Fibroblast of lung (primary cell): ENCODE measurements at regions not wholly inside any gene's neighbourhood (a gene's known extent, or its start where the extent isn't known, plus 50 kb on each side); places are given as distances from the start of the nearest gene placed in this dataset.

Experiments used
- DNase-seq, 2 donors: peaks; one replicate each; pipeline versions ENCODE4 v3.0.0 to v3.0.0-alpha.2; 2010; ENCODE audit warnings: low read depth in 2 of 2
- H2AFZ ChIP-seq: 2 replicates; pipeline ENCODE4 v1.5.1; 2012; ENCODE audit warnings: low read length, control low read depth, inconsistent platforms
- H3K27ac ChIP-seq: 2 replicates; pipeline ENCODE4 v1.5.1; 2011; ENCODE audit warnings: low read length, control low read depth; ENCODE audit not compliant: insufficient read depth
- H3K27me3 ChIP-seq: 2 replicates; pipeline ENCODE4 v1.5.1; 2011; ENCODE audit warnings: mild to moderate bottlenecking, low read length; ENCODE audit not compliant: control insufficient read depth, insufficient read depth
- H3K36me3 ChIP-seq: 2 replicates; pipeline ENCODE4 v1.5.1; 2011; ENCODE audit warnings: low read length; ENCODE audit not compliant: control insufficient read depth, insufficient read depth
- H3K4me1 ChIP-seq: 2 replicates; pipeline ENCODE4 v1.5.1; 2011; ENCODE audit warnings: low read length; ENCODE audit not compliant: control insufficient read depth, insufficient read depth; ENCODE audit errors: extremely low read depth
- H3K4me2 ChIP-seq: 2 replicates; pipeline ENCODE4 v1.5.1; 2011; ENCODE audit warnings: low read length, control low read depth; ENCODE audit not compliant: insufficient read depth; ENCODE audit errors: extremely low read depth
- H3K4me3 ChIP-seq, 4 experiments: fragments of 200-600 bp in 1 of 4; sonication (generic) in 1 of 4; replicated peaks in 1 of 4; 2 replicates each; pipeline ENCODE4 v1.5.1; 2011 to 2016; ENCODE audit warnings: low read length in 4 of 4, low read depth in 3 of 4, mild to moderate bottlenecking in 3 of 4, control low read depth in 2 of 4, inconsistent platforms in 1 of 4, mixed read lengths in 1 of 4; ENCODE audit not compliant: insufficient read depth in 1 of 4; ENCODE audit errors: control extremely low read depth in 1 of 4
- H3K79me2 ChIP-seq: 2 replicates; pipeline ENCODE4 v1.5.1; 2012; ENCODE audit warnings: mild to moderate bottlenecking, low read length, inconsistent platforms; ENCODE audit not compliant: control insufficient read depth, insufficient read depth
- H3K9ac ChIP-seq: 2 replicates; pipeline ENCODE4 v1.5.1; 2011; ENCODE audit warnings: mild to moderate bottlenecking, low read length, control low read depth; ENCODE audit not compliant: insufficient read depth
- H3K9me3 ChIP-seq: 2 replicates; pipeline ENCODE4 v1.5.1; 2012; ENCODE audit warnings: low read depth, low read length; ENCODE audit not compliant: control insufficient read depth, insufficient read depth
- H4K20me1 ChIP-seq: 2 replicates; pipeline ENCODE4 v1.5.1; 2011; ENCODE audit warnings: low read length; ENCODE audit not compliant: control insufficient read depth, insufficient read depth; ENCODE audit errors: extremely low read depth
- EZH2 ChIP-seq: IDR thresholded peaks from 2 replicates; pipeline ENCODE4 v1.5.1; 2012; ENCODE audit warnings: low read length, control low read depth, mild to moderate bottlenecking; ENCODE audit errors: missing control alignments
- TF ChIP-seq, protein P1 (sequence below), 2 donors: IDR thresholded peaks in 1 of 2; conservative IDR thresholded peaks in 1 of 2; 1 replicate in 1 of 2; 2 replicates in 1 of 2; pipeline ENCODE4 v1.5.1; 2011 to 2012; ENCODE audit warnings: low read length in 2 of 2, control low read depth in 1 of 2, inconsistent platforms in 1 of 2, low read depth in 1 of 2, mild to moderate bottlenecking in 1 of 2

DNA sequence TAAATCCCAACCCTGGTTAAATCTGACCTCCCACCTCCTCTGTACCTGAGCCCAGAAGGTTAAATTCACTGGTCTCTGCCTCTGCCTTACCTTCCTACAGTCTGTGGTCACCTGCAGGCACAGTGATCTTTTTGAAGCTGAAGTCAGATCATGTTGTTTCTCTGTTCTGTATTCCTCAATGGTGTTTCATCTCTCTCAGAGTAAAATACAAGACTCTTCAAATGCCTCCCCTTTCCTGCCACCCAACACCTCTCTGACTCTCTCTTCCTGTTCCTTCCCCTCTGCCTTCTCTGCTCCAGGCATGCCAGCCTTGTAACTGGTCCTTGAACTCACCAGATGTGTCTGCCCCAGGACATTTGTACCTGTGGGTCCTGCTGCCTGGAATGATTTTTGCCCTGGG, 219.3 kb downstream of the UXS1 start:
- no peak for DNase-seq
- H3K4me1 ChIP-seq, result no peaks in the 10 kb centered on the region
- H4K20me1 ChIP-seq, result no peaks in the 10 kb centered on the region
- no peak overlapping the region for H3K4me2 ChIP-seq
- H3K9ac ChIP-seq, result no peak overlapping the region
- no peak overlapping the region for H3K27ac ChIP-seq
- no peaks in the 10 kb centered on the region for H3K9me3 ChIP-seq
- TF ChIP-seq, protein P1, sequence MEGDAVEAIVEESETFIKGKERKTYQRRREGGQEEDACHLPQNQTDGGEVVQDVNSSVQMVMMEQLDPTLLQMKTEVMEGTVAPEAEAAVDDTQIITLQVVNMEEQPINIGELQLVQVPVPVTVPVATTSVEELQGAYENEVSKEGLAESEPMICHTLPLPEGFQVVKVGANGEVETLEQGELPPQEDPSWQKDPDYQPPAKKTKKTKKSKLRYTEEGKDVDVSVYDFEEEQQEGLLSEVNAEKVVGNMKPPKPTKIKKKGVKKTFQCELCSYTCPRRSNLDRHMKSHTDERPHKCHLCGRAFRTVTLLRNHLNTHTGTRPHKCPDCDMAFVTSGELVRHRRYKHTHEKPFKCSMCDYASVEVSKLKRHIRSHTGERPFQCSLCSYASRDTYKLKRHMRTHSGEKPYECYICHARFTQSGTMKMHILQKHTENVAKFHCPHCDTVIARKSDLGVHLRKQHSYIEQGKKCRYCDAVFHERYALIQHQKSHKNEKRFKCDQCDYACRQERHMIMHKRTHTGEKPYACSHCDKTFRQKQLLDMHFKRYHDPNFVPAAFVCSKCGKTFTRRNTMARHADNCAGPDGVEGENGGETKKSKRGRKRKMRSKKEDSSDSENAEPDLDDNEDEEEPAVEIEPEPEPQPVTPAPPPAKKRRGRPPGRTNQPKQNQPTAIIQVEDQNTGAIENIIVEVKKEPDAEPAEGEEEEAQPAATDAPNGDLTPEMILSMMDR (conservative IDR thresholded peaks at IDR 0.05 in 1 of 2, IDR thresholded peaks at IDR 0.05 in 1 of 2; ENCODE audit: low read depth in 1 of 2, low read length in 2 of 2), result no peak
- no peak for TF ChIP-seq EZH2
- H3K36me3 ChIP-seq, result no peaks in the 10 kb centered on the region
- H3K27me3 ChIP-seq, result no peaks in the 10 kb centered on the region
- H3K79me2 ChIP-seq, result no peaks in the 10 kb centered on the region
- H3K4me3 ChIP-seq, result no peak overlapping the region
- no peak overlapping the region for H2AFZ ChIP-seq

DNA sequence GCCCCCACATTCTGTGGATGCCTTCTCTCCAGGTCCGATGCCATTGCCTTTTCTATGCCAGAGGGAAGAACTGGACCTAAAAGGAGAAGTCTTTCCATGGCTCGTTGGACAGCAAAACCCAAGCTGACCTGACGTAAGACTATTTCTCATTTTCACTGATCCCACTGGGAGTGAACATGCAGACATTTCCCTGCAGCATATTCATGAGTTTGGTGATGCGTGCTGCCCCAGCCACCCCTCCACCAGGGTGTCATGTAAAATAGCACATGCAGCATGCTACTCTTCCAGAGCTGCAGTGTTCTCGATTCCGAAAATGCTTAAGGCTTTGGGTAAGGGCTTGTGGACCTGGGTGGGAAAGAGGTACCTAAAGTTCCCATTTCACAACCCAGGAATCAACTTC, 221.2 kb downstream of the UXS1 start:
- no peak overlapping the region for H3K4me3 ChIP-seq
- no peak overlapping the region for H3K4me2 ChIP-seq
- H2AFZ ChIP-seq, result no peak overlapping the region
- H3K9me3 ChIP-seq, result no peaks in the 10 kb centered on the region
- H3K79me2 ChIP-seq, result no peaks in the 10 kb centered on the region
- H3K9ac ChIP-seq, result no peak overlapping the region
- TF ChIP-seq, protein P1 (conservative IDR thresholded peaks at IDR 0.05 in 1 of 2, IDR thresholded peaks at IDR 0.05 in 1 of 2; ENCODE audit: low read depth in 1 of 2, low read length in 2 of 2), result no peak
- no peak for TF ChIP-seq EZH2
- no peaks in the 10 kb centered on the region for H3K27me3 ChIP-seq
- no peak for DNase-seq
- H3K27ac ChIP-seq, result no peak overlapping the region
- H3K36me3 ChIP-seq, result no peaks in the 10 kb centered on the region
- H3K4me1 ChIP-seq, result no peaks in the 10 kb centered on the region
- H4K20me1 ChIP-seq, result no peaks in the 10 kb centered on the region

DNA sequence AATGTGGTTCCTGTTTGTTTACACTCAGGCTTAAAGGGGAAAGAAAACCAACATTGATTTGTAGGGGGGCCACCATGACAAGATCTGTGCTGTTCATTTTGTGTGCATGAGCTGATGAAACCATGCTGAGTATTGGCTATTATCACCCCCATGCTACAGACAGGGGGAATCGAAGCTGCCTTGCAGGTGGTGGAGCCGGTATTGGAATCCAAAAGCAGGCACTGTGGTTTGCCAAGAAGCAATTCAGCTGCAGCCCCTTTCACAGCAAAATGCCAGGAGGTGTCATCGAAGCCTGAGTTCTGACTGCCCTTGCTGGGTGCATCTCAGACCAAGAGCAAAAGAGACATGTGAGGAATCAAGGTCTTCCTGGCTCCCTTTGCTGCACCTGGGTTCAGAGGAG, 221.9 kb downstream of the UXS1 start:
- no peaks in the 10 kb centered on the region for H3K36me3 ChIP-seq
- TF ChIP-seq, protein P1 (conservative IDR thresholded peaks at IDR 0.05 in 1 of 2, IDR thresholded peaks at IDR 0.05 in 1 of 2; ENCODE audit: low read depth in 1 of 2, low read length in 2 of 2), result no peak
- TF ChIP-seq EZH2, result no peak
- DNase-seq, result no peak

More for the DNA sequence above, 221.9 kb downstream of the UXS1 start:
- Histone ChIP-seq H3K9ac (no peak overlapping the region), H3K9me3 (no peaks in the 10 kb centered on the region), H4K20me1 (no peaks in the 10 kb centered on the region), H3K27ac (no peak overlapping the region), H3K4me3 (no peak overlapping the region), H3K4me1 (no peaks in the 10 kb centered on the region), H3K79me2 (no peaks in the 10 kb centered on the region), H3K27me3 (no peaks in the 10 kb centered on the region), H2AFZ (no peak overlapping the region), H3K4me2 (no peak overlapping the region)
